AG04450 (cell line): ENCODE measurements at regions not wholly inside any gene's neighbourhood (a gene's known extent, or its start where the extent isn't known, plus 50 kb on each side); places are given as distances from the start of the nearest gene placed in this dataset.

ENCODE experiments used
- CTCF ChIA-PET: fragments of 300-600, 350-600 bp; formaldehyde crosslinking; extraction: SDS; loops from one replicate; lab custom pipeline; 2022; ENCODE audit warnings: antibody characterized with exemption, inconsistent platforms; lab: Charles Lee
- POLR2A ChIA-PET: fragments of 350-600 bp; formaldehyde crosslinking; extraction: SDS; loops from one replicate; lab custom pipeline; 2021; ENCODE audit warnings: antibody characterized with exemption, inconsistent platforms; lab: Yijun Ruan, JAX
- DNase-seq: peaks from one replicate; pipeline ENCODE4 v3.0.0-alpha.2; 2011; ENCODE audit warnings: low read depth, low spot score
- H3K27ac ChIP-seq: one replicate; pipeline ENCODE4 v1.5.1; 2012; ENCODE audit warnings: low read depth, low read length, control low read depth
- H3K27me3 ChIP-seq: one replicate; pipeline ENCODE4 v1.6.0; 2012; ENCODE audit warnings: low read length; ENCODE audit not compliant: control insufficient read depth, insufficient read depth
- H3K4me3 ChIP-seq: 2 replicates; pipeline ENCODE4 v1.5.1; 2011; ENCODE audit warnings: mild to moderate bottlenecking, low read depth, low read length, control low read depth
- H3K9me3 ChIP-seq: 2 replicates; pipeline ENCODE4 v1.5.1; 2012; ENCODE audit warnings: low read length; ENCODE audit not compliant: control insufficient read depth, insufficient read depth
- TF ChIP-seq, protein P1 (sequence below): IDR thresholded peaks from 2 replicates; pipeline ENCODE4 v1.5.1; 2011; ENCODE audit warnings: low read depth, low read length, control low read depth, inconsistent platforms

DNA sequence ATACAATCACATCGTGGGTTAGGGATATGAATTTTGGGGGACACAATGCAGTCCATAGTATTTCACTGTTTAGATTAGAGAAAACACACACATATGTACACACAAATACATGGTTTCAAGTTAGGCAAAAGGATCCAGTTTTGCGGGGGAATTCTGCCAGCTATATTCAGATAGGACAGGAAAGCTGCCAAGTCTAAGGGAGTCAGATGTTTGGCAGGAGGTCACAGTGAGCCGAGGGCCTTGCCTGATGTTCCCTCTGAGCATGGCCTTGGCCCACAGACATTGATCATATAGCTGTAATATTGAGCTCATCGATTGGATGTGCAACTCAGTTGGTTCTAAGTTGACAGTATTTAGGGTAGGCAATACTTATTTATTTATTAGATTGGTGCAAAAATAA, 122.8 kb downstream of the ADRA2A start:
- ChIA-PET POLR2A (no interaction called here), CTCF (no interaction called here)
- TF ChIP-seq, protein P1, sequence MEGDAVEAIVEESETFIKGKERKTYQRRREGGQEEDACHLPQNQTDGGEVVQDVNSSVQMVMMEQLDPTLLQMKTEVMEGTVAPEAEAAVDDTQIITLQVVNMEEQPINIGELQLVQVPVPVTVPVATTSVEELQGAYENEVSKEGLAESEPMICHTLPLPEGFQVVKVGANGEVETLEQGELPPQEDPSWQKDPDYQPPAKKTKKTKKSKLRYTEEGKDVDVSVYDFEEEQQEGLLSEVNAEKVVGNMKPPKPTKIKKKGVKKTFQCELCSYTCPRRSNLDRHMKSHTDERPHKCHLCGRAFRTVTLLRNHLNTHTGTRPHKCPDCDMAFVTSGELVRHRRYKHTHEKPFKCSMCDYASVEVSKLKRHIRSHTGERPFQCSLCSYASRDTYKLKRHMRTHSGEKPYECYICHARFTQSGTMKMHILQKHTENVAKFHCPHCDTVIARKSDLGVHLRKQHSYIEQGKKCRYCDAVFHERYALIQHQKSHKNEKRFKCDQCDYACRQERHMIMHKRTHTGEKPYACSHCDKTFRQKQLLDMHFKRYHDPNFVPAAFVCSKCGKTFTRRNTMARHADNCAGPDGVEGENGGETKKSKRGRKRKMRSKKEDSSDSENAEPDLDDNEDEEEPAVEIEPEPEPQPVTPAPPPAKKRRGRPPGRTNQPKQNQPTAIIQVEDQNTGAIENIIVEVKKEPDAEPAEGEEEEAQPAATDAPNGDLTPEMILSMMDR = no peak
- DNase-seq = no peak
- Histone ChIP-seq H3K27ac (no peak overlapping the region), H3K9me3 (peaks cover 3% of the 10 kb centered on the region), H3K4me3 (no peak overlapping the region), H3K27me3 (no peaks in the 10 kb centered on the region)

DNA sequence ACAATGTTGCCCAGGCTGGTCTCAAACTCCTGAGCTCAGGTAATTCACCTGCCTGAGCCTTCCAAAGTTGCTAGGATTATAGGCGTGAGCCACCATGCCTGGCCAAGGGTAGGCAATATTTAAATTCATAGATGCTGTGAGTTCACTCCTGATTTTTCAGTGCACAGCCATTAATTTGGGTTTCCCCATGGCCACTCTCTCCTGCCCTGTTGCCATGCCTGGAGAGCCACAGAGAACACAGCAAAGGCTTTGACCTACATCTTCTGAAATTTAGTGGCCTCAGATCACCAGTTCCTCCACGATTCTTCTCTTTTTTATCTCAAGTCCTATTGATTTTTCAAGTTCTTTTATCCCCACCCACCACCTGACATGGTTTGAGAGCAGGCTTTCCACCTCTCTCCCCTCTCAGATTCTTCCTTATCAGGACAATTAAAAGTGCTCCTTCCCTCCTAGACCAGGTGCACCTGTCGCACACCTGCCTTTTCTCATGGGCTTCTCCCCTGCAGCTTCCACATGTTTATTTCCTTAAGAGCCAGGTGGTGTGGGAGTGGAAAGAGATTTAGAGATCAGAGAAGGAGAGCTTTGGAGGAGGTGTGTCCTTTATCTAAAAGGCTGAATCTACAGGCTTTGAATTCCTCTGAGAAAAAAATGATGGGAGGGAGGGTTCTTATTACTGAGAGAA, 123.8 kb downstream of the ADRA2A start:
- Histone ChIP-seq H3K4me3 (no peak overlapping the region), H3K27ac (no peak overlapping the region), H3K9me3 (peaks cover 3% of the 10 kb centered on the region), H3K27me3 (no peaks in the 10 kb centered on the region)
- TF ChIP-seq, protein P1 = no peak
- CTCF ChIA-PET = no interaction called here
- POLR2A ChIA-PET = no interaction called here
- DNase-seq = no peak

DNA sequence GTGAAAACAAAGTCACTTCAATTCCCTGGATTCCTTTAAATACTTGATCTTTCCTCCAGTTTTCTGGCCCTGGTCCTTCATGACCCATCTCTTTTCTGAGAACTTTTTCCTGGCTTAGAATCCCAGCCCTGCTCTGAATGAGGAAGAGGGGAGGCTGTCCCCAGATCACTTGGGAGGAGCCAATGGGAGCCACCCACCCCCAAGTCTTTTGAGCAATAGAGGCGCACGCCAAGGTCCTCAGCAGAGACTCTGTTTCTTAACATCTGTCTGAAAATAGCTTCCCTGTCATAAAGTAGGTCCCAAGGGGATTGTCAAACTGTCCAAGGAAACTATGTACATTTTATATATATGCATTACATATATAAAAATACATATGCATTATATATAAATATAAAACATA, 126.8 kb downstream of the ADRA2A start:
- POLR2A ChIA-PET = no interaction called here
- TF ChIP-seq, protein P1 = no peak
- no peak overlapping the region for H3K4me3 ChIP-seq
- H3K27me3 ChIP-seq = no peaks in the 10 kb centered on the region
- peaks cover 15% of the 10 kb centered on the region for H3K9me3 ChIP-seq
- no peak for DNase-seq
- CTCF ChIA-PET = no interaction called here
- H3K27ac ChIP-seq = no peak overlapping the region

DNA sequence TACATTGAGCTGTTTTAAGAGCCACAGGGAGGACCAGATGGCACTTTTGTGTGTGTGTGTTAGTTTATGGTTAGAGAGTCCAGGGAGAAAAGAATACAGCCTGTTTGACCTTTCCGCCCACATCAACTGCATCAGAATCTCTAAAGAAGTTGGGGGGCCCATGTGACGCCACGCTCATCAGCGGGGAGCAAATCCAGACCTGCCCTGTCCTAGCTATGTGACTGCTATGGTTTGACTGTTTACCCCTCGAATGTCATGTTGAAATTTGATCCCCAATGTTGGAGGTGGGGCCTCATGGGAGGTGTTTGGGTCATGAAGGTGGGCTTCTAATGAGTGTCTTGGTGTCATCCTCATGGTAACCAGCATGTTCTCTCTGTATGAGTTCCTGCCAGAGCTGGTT, 128.0 kb downstream of the ADRA2A start:
- ChIA-PET CTCF (no interaction called here), POLR2A (no interaction called here)
- Histone ChIP-seq H3K9me3 (peaks cover 20% of the 10 kb centered on the region), H3K4me3 (no peak overlapping the region), H3K27ac (no peak overlapping the region), H3K27me3 (no peaks in the 10 kb centered on the region)
- DNase-seq = no peak
- TF ChIP-seq, protein P1 = no peak

DNA sequence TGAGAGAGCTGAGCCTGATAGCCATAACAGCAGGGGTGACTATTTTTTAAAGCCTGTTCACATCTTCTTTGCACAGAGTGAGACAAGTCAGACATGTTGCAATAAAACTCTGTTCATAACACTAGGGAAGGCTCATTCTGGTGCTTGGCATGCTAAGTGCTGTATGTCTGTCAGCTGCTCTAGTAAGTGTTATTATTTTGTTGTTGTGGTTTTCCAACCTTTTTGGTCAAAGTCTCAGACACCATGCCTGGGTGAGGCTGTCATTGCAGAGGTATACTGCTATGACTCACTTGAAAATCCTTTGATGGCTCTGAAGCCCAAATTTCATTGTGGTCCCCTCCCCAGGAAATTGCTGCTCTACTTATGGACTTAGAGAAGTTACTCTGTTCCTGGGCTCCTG, 129.7 kb downstream of the ADRA2A start:
- Histone ChIP-seq H3K4me3 (no peak overlapping the region), H3K9me3 (peaks cover 20% of the 10 kb centered on the region), H3K27ac (no peak overlapping the region), H3K27me3 (no peaks in the 10 kb centered on the region)
- TF ChIP-seq, protein P1 = no peak
- ChIA-PET POLR2A (no interaction called here), CTCF (no interaction called here)
- DNase-seq = no peak
